GM12878 (cell line): ENCODE measurements at regions not wholly inside any gene's neighbourhood (a gene's known extent, or its start where the extent isn't known, plus 50 kb on each side); places are given as distances from the start of the nearest gene placed in this dataset.

ENCODE experiments used
- ATAC-seq: fragments of 200-7000 bp; cut with Tn5 transposase; 3 replicates; pipeline ENCODE4 v1.9.1; 2020; ENCODE audit warnings: mild to moderate bottlenecking, moderate library complexity
- BruUV-seq: library from RNA; stranded (reverse); fragments of 400-500 nt; replicated peaks from 2 replicates; lab custom pipeline; 2021; lab: Mats Ljungman, UMichigan
- CTCF ChIA-PET: fragments of 300-600 bp; sonication (Branson Sonifier 250); formaldehyde crosslinking; extraction: SDS; loops from one replicate; lab custom pipeline; 2021; ENCODE audit warnings: inconsistent platforms; lab: Yijun Ruan, JAX
- POLR2A ChIA-PET: fragments of 350-600 bp; formaldehyde crosslinking; extraction: SDS; loops from one replicate; lab custom pipeline; 2021; ENCODE audit warnings: inconsistent platforms; lab: Charles Lee
- RAD21 ChIA-PET: fragments of 300-600 bp; sonication (Branson Sonifier 250); formaldehyde crosslinking; loops from one replicate; lab custom pipeline; 2023; ENCODE audit warnings: antibody characterized with exemption; ENCODE audit not compliant: unreplicated experiment; lab: Charles Lee
- SMC1A ChIA-PET: fragments of 300-600 bp; sonication (Branson Sonifier 250); formaldehyde crosslinking; loops from one replicate; lab custom pipeline; 2023; ENCODE audit not compliant: unreplicated experiment, uncharacterized antibody; lab: Charles Lee
- DNase-seq: peaks from one replicate; pipeline ENCODE4 v3.0.0-alpha.2; 2011; ENCODE audit warnings: low read depth, low spot score
- FAIRE-seq: peaks from 3 replicates; lab custom pipeline; 2011; peaks lifted over from hg19 to GRCh38; lab: Jason Lieb, UNC
- H2AFZ ChIP-seq: 2 replicates; pipeline ENCODE4 v1.6.0; 2011; ENCODE audit warnings: low read depth, low read length, control low read depth; ENCODE audit not compliant: control insufficient read depth
- H3K27ac ChIP-seq: 2 replicates; pipeline ENCODE4 v1.5.1; 2011; ENCODE audit warnings: control low read depth; ENCODE audit not compliant: control insufficient read depth, insufficient read depth
- H3K27me3 ChIP-seq, 2 experiments: replicated peaks in 1 of 2; 2 replicates each; pipeline versions ENCODE4 v1.6.0 to v1.6.1; 2011; ENCODE audit warnings: low read length in 1 of 2; ENCODE audit not compliant: control insufficient read depth in 2 of 2, insufficient read depth in 2 of 2
- H3K36me3 ChIP-seq, 2 experiments: 2 replicates each; pipeline ENCODE4 v1.5.1; 2011; ENCODE audit warnings: low read length in 1 of 2; ENCODE audit not compliant: control insufficient read depth in 2 of 2, insufficient read depth in 2 of 2
- H3K4me1 ChIP-seq: 2 replicates; pipeline ENCODE4 v1.6.1; 2011; ENCODE audit warnings: mild to moderate bottlenecking, low read length, moderate library complexity, mixed read lengths; ENCODE audit not compliant: control insufficient read depth, insufficient read depth
- H3K4me2 ChIP-seq: 2 replicates; pipeline ENCODE4 v1.6.0; 2011; ENCODE audit warnings: control low read depth; ENCODE audit not compliant: control insufficient read depth, insufficient read depth
- H3K4me3 ChIP-seq: fragments of 200-600 bp; sonication (generic); 2 replicates; pipeline ENCODE4 v1.5.1; 2016
- H3K79me2 ChIP-seq: 2 replicates; pipeline ENCODE4 v1.6.0; 2011; ENCODE audit warnings: low read length; ENCODE audit not compliant: control insufficient read depth, insufficient read depth
- H3K9ac ChIP-seq: 2 replicates; pipeline ENCODE4 v1.8.0; 2011; ENCODE audit warnings: low read length, control low read depth, mixed read lengths; ENCODE audit not compliant: control insufficient read depth, insufficient read depth
- H3K9me3 ChIP-seq: replicated peaks from 3 replicates; pipeline ENCODE4 v1.5.1; 2011; ENCODE audit warnings: mild to moderate bottlenecking, low read length; ENCODE audit not compliant: control insufficient read depth, insufficient read depth
- H4K20me1 ChIP-seq: 2 replicates; pipeline ENCODE4 v1.6.0; 2011; ENCODE audit not compliant: control insufficient read depth, insufficient read depth
- BRCA1 ChIP-seq: IDR thresholded peaks from 2 replicates; pipeline ENCODE4 v1.6.1; 2011; ENCODE audit warnings: low read depth, low read length, improper control_type of control experiment
- CBFB ChIP-seq: IDR thresholded peaks from 2 replicates; pipeline ENCODE4 v1.6.1; 2016; ENCODE audit warnings: antibody characterized with exemption, low read depth
- EZH2 ChIP-seq: IDR thresholded peaks from 2 replicates; pipeline ENCODE4 v1.6.1; 2012; ENCODE audit warnings: low read depth, mild to moderate bottlenecking, control low read depth, inconsistent platforms, low read length, borderline replicate concordance; ENCODE audit not compliant: control insufficient read depth
- KDM1A ChIP-seq: fragments of 200-600 bp; sonication (generic); IDR thresholded peaks from 2 replicates; pipeline ENCODE4 v1.6.1; 2016; ENCODE audit warnings: borderline replicate concordance
- MAX ChIP-seq: IDR thresholded peaks from 2 replicates; pipeline ENCODE4 v1.6.1; 2012; ENCODE audit warnings: low read depth, low read length, improper control_type of control experiment
- NBN ChIP-seq: fragments of 450-650 bp; IDR thresholded peaks from 2 replicates; pipeline ENCODE4 v1.6.1; 2016
- NFXL1 ChIP-seq: fragments of 450-650 bp; IDR thresholded peaks from 2 replicates; pipeline ENCODE4 v1.6.1; 2017; ENCODE audit warnings: antibody characterized with exemption, mild to moderate bottlenecking, borderline replicate concordance
- TAF1 ChIP-seq: IDR thresholded peaks from 2 replicates; pipeline ENCODE4 v1.6.1; 2011; ENCODE audit warnings: mild to moderate bottlenecking, low read depth, low read length, borderline replicate concordance
- TCF3 ChIP-seq: IDR thresholded peaks from 2 replicates; pipeline ENCODE4 v1.6.1; 2012; ENCODE audit warnings: low read depth, mild to moderate bottlenecking, low read length, borderline replicate concordance; ENCODE audit not compliant: insufficient read depth
- USF1 ChIP-seq: IDR thresholded peaks from 2 replicates; pipeline ENCODE4 v1.6.1; 2011; ENCODE audit warnings: borderline replicate concordance, low read depth, mild to moderate bottlenecking, moderate library complexity, mixed read lengths, low read length; ENCODE audit not compliant: insufficient read depth; ENCODE audit errors: extremely low read length
- YBX1 ChIP-seq: fragments of 450-650 bp; IDR thresholded peaks from 2 replicates; pipeline ENCODE4 v1.6.1; 2016; ENCODE audit warnings: antibody characterized with exemption
- WGBS: methylation state at CpG from one replicate; pipeline ENCODE4 v1.1.6; 2016; ENCODE audit warnings: low lambda C conversion rate; ENCODE audit not compliant: insufficient replicate concordance, insufficient coverage; ENCODE audit errors: missing lambda C conversion rate; 5-methylcytosine and 5-hydroxymethylcytosine counted together
- in situ Hi-C: fragments of 300-500 bp; cut with MboI; formaldehyde crosslinking; loops from 9 replicates; pipeline ENCODE4 v1.14.3; 2018; ENCODE audit warnings: mixed read lengths
- intact Hi-C: fragments of 100-400 bp; cut with micrococcal nuclease; formaldehyde crosslinking; loops from one replicate; pipeline ENCODE4 v1.14.2; 2022; ENCODE audit not compliant: unreplicated experiment

- 98% methylated on average over 4 of the region's 4 CpGs for WGBS
- ChIA-PET SMC1A (interaction anchor here (0.6 to 1.9 kb wide), 6 partner anchors 12 to 148 kb away, joined by 3 to 7 read pairs (median 3); no protein-coding TSS in a partner anchor), RAD21 (no interaction called here), CTCF (no interaction called here), POLR2A (no interaction called here)
- intact Hi-C loops (no loop called here), in situ Hi-C loops (no loop called here)
- H3K9ac ChIP-seq = no peak overlapping the region
- no peak for DNase-seq
- no peaks in the 10 kb centered on the region for H3K79me2 ChIP-seq
- H4K20me1 ChIP-seq = no peaks in the 10 kb centered on the region
- no peaks in the 10 kb centered on the region for H3K36me3 ChIP-seq
- H3K27ac ChIP-seq = peak overlapping the region; percentile 62; the same call in 1 of the 2 replicates
- TF ChIP-seq TAF1 (no peak), TCF3 (no peak), EZH2 (no peak), MAX (no peak), YBX1 (no peak), NBN (no peak), USF1 (no peak), NFXL1 (no peak), CBFB (no peak), BRCA1 (no peak), KDM1A (no peak)
- no peak for FAIRE-seq
- H3K4me3 ChIP-seq = no peak overlapping the region
- no TSS peak for BruUV-seq
- H2AFZ ChIP-seq = peak overlapping the region; percentile 47
- H3K27me3 ChIP-seq = no peaks in the 10 kb centered on the region
- ATAC-seq = no peak
- no peaks in the 10 kb centered on the region for H3K9me3 ChIP-seq
- no peak overlapping the region for H3K4me2 ChIP-seq
- peaks cover 37% of the 10 kb centered on the region for H3K4me1 ChIP-seq
Observed at GRCh38 chr2:177000061-177000714, 212.4 kb upstream of the HNRNPA3 start.
